ENCODE measurements at regions not wholly inside any gene's neighbourhood (a gene's known extent, or its start where the extent isn't known, plus 50 kb on each side); places are given as distances from the start of the nearest gene placed in this dataset.

DNA sequence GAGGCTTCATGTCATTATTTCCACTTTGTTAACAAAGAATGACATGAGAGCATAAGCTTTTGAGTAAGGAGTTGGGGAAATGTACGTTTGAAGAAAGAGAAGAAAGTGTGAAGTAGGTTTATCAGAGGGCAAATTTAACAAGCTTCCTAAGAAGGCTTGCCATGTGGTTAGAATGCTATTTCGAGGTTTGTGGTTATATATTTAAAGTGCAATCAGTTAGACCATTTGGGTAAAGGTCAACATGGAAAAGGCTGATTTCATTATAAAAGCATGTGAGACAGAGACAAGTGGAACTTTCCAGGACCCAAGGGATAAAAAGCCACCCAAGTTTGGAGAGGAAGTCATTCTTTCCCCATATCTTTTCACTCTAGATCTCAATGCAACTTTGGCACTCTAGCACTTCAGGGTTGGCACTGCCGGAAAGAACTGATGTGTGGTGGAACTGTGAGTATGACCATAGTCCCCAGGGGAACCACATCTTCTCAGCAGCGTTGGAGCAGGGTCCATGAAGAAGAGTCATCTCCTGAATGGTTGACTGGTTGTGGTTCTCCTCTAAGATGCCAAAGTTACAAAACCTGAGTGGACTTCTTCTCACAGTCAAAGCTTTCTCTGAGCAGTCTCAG lies 529.9 kb downstream of the MID1IP1 start:
- Mint-ChIP-seq H3K4me3 (ENCODE audit: unreplicated experiment) (no peak overlapping the region), H3K27ac (ENCODE audit: unreplicated experiment) (no peak overlapping the region), H3K36me3 (ENCODE audit: insufficient read depth, unreplicated experiment) (no peaks in the 10 kb centered on the region), H3K9me3 (ENCODE audit: unreplicated experiment) (no peaks in the 10 kb centered on the region), H3K27me3 (ENCODE audit: insufficient read depth, unreplicated experiment) (peaks cover 3% of the 10 kb centered on the region), H3K4me1 (ENCODE audit: low read depth, unreplicated experiment) (peaks cover 7% of the 10 kb centered on the region)
- BruUV-seq (replicated peaks): no TSS peak
- no peak overlapping the region for H3K4me3 ChIP-seq (ENCODE audit: low read depth, low read length)
- no peaks in the 10 kb centered on the region for H3K4me1 ChIP-seq
- ChIA-PET POLR2A (interaction anchor here (0.6 kb wide), 1 partner anchor 526 kb away, joined by 6 read pairs; no protein-coding TSS in a partner anchor), CTCF (no interaction called here)
- TF ChIP-seq, protein P1, sequence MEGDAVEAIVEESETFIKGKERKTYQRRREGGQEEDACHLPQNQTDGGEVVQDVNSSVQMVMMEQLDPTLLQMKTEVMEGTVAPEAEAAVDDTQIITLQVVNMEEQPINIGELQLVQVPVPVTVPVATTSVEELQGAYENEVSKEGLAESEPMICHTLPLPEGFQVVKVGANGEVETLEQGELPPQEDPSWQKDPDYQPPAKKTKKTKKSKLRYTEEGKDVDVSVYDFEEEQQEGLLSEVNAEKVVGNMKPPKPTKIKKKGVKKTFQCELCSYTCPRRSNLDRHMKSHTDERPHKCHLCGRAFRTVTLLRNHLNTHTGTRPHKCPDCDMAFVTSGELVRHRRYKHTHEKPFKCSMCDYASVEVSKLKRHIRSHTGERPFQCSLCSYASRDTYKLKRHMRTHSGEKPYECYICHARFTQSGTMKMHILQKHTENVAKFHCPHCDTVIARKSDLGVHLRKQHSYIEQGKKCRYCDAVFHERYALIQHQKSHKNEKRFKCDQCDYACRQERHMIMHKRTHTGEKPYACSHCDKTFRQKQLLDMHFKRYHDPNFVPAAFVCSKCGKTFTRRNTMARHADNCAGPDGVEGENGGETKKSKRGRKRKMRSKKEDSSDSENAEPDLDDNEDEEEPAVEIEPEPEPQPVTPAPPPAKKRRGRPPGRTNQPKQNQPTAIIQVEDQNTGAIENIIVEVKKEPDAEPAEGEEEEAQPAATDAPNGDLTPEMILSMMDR (IDR thresholded peaks at IDR 0.05; ENCODE audit: insufficient read depth in 1 of 2, low read depth in 1 of 2, low read length in 1 of 2, severe bottlenecking in 1 of 2, unreplicated experiment in 1 of 2): no peak
- no peaks in the 10 kb centered on the region for H3K27me3 ChIP-seq (replicated peaks; ENCODE audit: control insufficient read depth, insufficient read depth, low read length)
- intact Hi-C loops (cut with micrococcal nuclease; ENCODE audit: unreplicated experiment): no loop called here
- H3K9me3 ChIP-seq: no peaks in the 10 kb centered on the region
- no peak for DNase-seq
- no peaks in the 10 kb centered on the region for H3K36me3 ChIP-seq (ENCODE audit: control insufficient read depth, insufficient read depth, low read length)

DNA sequence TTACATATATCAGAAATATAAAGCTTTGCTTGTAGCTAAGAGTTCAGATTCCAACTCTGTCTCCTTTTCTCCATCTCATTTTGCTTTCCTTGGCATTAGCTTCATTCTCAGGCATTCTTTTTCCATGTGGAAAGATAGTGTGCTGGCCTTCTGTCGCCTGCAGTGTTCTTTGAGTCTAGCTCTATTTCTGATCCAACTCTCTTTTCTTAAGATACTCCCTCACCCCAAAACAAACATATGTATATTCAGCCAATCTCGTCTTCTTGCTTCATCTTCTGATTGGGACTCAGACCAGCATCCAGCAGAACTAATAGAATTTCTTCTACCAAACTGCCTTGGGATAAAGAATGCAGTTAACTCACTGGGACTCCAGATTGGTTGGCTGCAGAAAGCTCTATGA lies 532.2 kb downstream of the MID1IP1 start:
- Mint-ChIP-seq H3K27me3 (ENCODE audit: insufficient read depth, unreplicated experiment) (peaks cover 3% of the 10 kb centered on the region), H3K36me3 (ENCODE audit: insufficient read depth, unreplicated experiment) (no peaks in the 10 kb centered on the region)
- H3K36me3 ChIP-seq (ENCODE audit: control insufficient read depth, insufficient read depth, low read length): no peaks in the 10 kb centered on the region

DNA sequence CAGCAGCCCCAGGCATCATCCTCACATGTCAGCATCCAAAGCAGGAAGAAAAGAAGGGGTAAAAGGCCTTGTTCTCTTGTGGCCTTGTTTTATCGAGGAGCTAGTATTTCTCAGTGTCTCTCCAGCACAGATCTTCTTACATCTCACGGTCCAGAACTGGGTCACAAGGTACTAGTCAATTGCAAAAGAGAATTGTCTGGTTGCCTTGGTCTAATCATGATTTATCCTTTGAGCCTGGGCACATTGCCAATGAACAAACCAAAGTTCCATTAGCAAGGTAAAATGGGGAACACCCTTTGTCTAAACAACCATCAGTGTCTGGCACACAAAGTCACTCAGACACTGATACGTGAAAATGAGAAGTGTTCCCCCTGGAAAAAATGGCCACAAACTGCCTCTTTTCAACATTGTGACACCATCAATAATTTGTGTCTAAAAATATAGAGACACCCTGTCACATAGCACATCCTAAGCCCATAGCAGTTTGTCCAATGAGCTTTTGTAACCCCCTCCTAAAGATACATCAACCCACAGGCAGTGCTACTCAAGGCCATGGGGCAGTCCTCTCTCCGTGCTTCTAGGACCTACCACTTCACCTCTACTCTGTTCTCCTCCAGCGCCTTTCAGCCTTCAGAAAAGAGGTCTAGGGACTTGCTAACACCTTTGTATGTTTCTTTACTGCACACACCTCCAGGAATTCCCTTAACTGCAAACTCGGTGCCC lies 534.4 kb downstream of the MID1IP1 start:
- no peak for DNase-seq
- BruUV-seq (replicated peaks): no TSS peak
- Histone ChIP-seq H3K9me3 (no peaks in the 10 kb centered on the region), H3K4me1 (no peaks in the 10 kb centered on the region), H3K4me3 (ENCODE audit: low read depth, low read length) (no peak overlapping the region), H3K27me3 (replicated peaks; ENCODE audit: control insufficient read depth, insufficient read depth, low read length) (no peaks in the 10 kb centered on the region), H3K36me3 (ENCODE audit: control insufficient read depth, insufficient read depth, low read length) (no peaks in the 10 kb centered on the region)
- ChIA-PET POLR2A (no interaction called here), CTCF (no interaction called here)
- peaks cover 6% of the 10 kb centered on the region for H3K4me1 Mint-ChIP-seq (ENCODE audit: low read depth, unreplicated experiment)
- H3K9me3 Mint-ChIP-seq (ENCODE audit: unreplicated experiment): no peaks in the 10 kb centered on the region
- TF ChIP-seq, protein P1 (IDR thresholded peaks at IDR 0.05; ENCODE audit: insufficient read depth in 1 of 2, low read depth in 1 of 2, low read length in 1 of 2, severe bottlenecking in 1 of 2, unreplicated experiment in 1 of 2): no peak
- H3K27ac Mint-ChIP-seq (ENCODE audit: unreplicated experiment): no peak overlapping the region
- intact Hi-C loops (cut with micrococcal nuclease; ENCODE audit: unreplicated experiment): no loop called here
- H3K27me3 Mint-ChIP-seq (ENCODE audit: insufficient read depth, unreplicated experiment): no peaks in the 10 kb centered on the region
- no peaks in the 10 kb centered on the region for H3K36me3 Mint-ChIP-seq (ENCODE audit: insufficient read depth, unreplicated experiment)
- H3K4me3 Mint-ChIP-seq (ENCODE audit: unreplicated experiment): no peak overlapping the region

More for the DNA sequence above, 532.2 kb downstream of the MID1IP1 start:
- CTCF ChIA-PET: no interaction called here
- Histone ChIP-seq H3K4me1 (no peaks in the 10 kb centered on the region), H3K4me3 (ENCODE audit: low read depth, low read length) (no peak overlapping the region), H3K9me3 (no peaks in the 10 kb centered on the region), H3K27me3 (replicated peaks; ENCODE audit: control insufficient read depth, insufficient read depth, low read length) (no peaks in the 10 kb centered on the region)
- no peak for DNase-seq
- no TSS peak for BruUV-seq (replicated peaks)
- TF ChIP-seq, protein P1 (IDR thresholded peaks at IDR 0.05; ENCODE audit: insufficient read depth in 1 of 2, low read depth in 1 of 2, low read length in 1 of 2, severe bottlenecking in 1 of 2, unreplicated experiment in 1 of 2): no peak
- Mint-ChIP-seq H3K9me3 (ENCODE audit: unreplicated experiment) (no peaks in the 10 kb centered on the region), H3K4me1 (ENCODE audit: low read depth, unreplicated experiment) (peaks cover 7% of the 10 kb centered on the region), H3K4me3 (ENCODE audit: unreplicated experiment) (no peak overlapping the region), H3K27ac (ENCODE audit: unreplicated experiment) (no peak overlapping the region)
- intact Hi-C loops (cut with micrococcal nuclease; ENCODE audit: unreplicated experiment): no loop called here
- POLR2A ChIA-PET: no interaction called here

All from Caco-2 (cell line).